ENCODE measurements at regions not wholly inside any gene's neighbourhood (a gene's known extent, or its start where the extent isn't known, plus 50 kb on each side); places are given as distances from the start of the nearest gene placed in this dataset.

DNA sequence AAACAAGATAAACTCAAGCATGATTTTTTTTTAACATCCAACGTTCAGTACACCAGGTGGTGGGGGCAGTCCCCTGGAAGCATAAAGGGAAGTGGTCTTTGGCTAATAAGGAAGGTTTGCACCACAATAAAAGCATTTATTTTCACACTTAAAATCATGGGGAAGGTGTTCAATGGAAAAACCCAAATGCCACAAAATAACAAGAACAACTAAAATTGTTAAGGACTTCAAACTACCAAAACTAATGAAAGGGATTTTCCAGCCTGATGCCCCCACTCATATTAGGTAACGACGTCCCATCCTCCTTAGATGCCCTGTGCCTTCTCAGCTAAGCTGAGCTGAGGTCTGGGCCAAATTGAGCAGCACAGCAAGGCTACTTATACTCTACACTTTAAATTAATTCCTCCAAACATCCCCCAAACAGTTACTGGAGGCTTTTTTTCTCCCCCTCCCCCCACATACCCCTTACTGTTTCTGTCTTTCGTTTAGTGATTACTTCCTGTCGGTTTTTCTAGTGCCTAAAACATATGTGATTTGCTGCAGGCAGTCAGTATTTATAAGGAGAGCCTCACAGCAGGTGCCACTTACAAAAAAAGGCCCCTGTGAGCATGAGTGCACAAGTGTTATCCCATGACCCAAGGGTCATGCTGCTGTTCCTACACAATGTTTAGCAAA lies 259.7 kb upstream of the ZNF608 start (continued):
- TF ChIP-seq IKZF2 (IDR thresholded peaks at IDR 0.05) (peak; percentile 98), PML (IDR thresholded peaks at IDR 0.05; ENCODE audit: low read length) (peak; percentile 78), ZNF207 (IDR thresholded peaks at IDR 0.05; ENCODE audit: borderline replicate concordance) (no peak; the same call in 1 of the 2 replicates), IKZF1 (conservative IDR thresholded peaks at IDR 0.05) (peak; percentile 98), CREB1 (IDR thresholded peaks at IDR 0.05; ENCODE audit: low read depth) (peak; percentile 36), ZNF217 (IDR thresholded peaks at IDR 0.05) (peak; percentile 79), PAX8 (IDR thresholded peaks at IDR 0.05) (no peak), NRF1 (conservative IDR thresholded peaks at IDR 0.05; ENCODE audit: low read depth, low read length) (no peak), HDAC6 (IDR thresholded peaks at IDR 0.05; ENCODE audit: unreplicated experiment) (no peak), ZBED1 (IDR thresholded peaks at IDR 0.05; ENCODE audit: borderline replicate concordance) (peak; percentile 25; the same call in 1 of the 2 replicates), HCFC1 (IDR thresholded peaks at IDR 0.05; ENCODE audit: low read length) (no peak), MXI1 (IDR thresholded peaks at IDR 0.05; ENCODE audit: low read depth, low read length) (no peak), POU2F2 (IDR thresholded peaks at IDR 0.05; ENCODE audit: borderline replicate concordance, low read depth, low read length) (peak; percentile 49; the same call in 1 of the 3 replicates), ZNF384 (IDR thresholded peaks at IDR 0.05; ENCODE audit: borderline replicate concordance, low read depth, low read length) (peak; percentile 82), NR2F1 (conservative IDR thresholded peaks at IDR 0.05) (peak; percentile 85), SMAD1 (IDR thresholded peaks at IDR 0.05; ENCODE audit: low read depth, partially characterized antibody) (peak; percentile 42), RFX5 (IDR thresholded peaks at IDR 0.05; ENCODE audit: low read depth, low read length) (no peak), CBX3 (IDR thresholded peaks at IDR 0.05; ENCODE audit: borderline replicate concordance, low read depth) (no peak), RCOR1 (conservative IDR thresholded peaks at IDR 0.05; ENCODE audit: low read depth, low read length) (no peak)
- TF ChIP-seq, protein P1, sequence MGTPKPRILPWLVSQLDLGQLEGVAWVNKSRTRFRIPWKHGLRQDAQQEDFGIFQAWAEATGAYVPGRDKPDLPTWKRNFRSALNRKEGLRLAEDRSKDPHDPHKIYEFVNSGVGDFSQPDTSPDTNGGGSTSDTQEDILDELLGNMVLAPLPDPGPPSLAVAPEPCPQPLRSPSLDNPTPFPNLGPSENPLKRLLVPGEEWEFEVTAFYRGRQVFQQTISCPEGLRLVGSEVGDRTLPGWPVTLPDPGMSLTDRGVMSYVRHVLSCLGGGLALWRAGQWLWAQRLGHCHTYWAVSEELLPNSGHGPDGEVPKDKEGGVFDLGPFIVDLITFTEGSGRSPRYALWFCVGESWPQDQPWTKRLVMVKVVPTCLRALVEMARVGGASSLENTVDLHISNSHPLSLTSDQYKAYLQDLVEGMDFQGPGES (IDR thresholded peaks at IDR 0.05): no peak
- TF ChIP-seq, protein P2, sequence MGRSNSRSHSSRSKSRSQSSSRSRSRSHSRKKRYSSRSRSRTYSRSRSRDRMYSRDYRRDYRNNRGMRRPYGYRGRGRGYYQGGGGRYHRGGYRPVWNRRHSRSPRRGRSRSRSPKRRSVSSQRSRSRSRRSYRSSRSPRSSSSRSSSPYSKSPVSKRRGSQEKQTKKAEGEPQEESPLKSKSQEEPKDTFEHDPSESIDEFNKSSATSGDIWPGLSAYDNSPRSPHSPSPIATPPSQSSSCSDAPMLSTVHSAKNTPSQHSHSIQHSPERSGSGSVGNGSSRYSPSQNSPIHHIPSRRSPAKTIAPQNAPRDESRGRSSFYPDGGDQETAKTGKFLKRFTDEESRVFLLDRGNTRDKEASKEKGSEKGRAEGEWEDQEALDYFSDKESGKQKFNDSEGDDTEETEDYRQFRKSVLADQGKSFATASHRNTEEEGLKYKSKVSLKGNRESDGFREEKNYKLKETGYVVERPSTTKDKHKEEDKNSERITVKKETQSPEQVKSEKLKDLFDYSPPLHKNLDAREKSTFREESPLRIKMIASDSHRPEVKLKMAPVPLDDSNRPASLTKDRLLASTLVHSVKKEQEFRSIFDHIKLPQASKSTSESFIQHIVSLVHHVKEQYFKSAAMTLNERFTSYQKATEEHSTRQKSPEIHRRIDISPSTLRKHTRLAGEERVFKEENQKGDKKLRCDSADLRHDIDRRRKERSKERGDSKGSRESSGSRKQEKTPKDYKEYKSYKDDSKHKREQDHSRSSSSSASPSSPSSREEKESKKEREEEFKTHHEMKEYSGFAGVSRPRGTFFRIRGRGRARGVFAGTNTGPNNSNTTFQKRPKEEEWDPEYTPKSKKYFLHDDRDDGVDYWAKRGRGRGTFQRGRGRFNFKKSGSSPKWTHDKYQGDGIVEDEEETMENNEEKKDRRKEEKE (IDR thresholded peaks at IDR 0.05): no peak
- TF ChIP-seq, protein P3, sequence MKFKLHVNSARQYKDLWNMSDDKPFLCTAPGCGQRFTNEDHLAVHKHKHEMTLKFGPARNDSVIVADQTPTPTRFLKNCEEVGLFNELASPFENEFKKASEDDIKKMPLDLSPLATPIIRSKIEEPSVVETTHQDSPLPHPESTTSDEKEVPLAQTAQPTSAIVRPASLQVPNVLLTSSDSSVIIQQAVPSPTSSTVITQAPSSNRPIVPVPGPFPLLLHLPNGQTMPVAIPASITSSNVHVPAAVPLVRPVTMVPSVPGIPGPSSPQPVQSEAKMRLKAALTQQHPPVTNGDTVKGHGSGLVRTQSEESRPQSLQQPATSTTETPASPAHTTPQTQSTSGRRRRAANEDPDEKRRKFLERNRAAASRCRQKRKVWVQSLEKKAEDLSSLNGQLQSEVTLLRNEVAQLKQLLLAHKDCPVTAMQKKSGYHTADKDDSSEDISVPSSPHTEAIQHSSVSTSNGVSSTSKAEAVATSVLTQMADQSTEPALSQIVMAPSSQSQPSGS (IDR thresholded peaks at IDR 0.05; ENCODE audit: low read length): peak; percentile 81
- TF ChIP-seq, protein P4, sequence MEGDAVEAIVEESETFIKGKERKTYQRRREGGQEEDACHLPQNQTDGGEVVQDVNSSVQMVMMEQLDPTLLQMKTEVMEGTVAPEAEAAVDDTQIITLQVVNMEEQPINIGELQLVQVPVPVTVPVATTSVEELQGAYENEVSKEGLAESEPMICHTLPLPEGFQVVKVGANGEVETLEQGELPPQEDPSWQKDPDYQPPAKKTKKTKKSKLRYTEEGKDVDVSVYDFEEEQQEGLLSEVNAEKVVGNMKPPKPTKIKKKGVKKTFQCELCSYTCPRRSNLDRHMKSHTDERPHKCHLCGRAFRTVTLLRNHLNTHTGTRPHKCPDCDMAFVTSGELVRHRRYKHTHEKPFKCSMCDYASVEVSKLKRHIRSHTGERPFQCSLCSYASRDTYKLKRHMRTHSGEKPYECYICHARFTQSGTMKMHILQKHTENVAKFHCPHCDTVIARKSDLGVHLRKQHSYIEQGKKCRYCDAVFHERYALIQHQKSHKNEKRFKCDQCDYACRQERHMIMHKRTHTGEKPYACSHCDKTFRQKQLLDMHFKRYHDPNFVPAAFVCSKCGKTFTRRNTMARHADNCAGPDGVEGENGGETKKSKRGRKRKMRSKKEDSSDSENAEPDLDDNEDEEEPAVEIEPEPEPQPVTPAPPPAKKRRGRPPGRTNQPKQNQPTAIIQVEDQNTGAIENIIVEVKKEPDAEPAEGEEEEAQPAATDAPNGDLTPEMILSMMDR (IDR thresholded peaks at IDR 0.05 in 2 of 3, conservative IDR thresholded peaks at IDR 0.05 in 1 of 3; ENCODE audit: control insufficient read depth in 2 of 3, extremely low read depth in 1 of 3, insufficient read depth in 1 of 3, low read depth in 3 of 3, low read length in 3 of 3): no peak
- TF ChIP-seq, protein P5, sequence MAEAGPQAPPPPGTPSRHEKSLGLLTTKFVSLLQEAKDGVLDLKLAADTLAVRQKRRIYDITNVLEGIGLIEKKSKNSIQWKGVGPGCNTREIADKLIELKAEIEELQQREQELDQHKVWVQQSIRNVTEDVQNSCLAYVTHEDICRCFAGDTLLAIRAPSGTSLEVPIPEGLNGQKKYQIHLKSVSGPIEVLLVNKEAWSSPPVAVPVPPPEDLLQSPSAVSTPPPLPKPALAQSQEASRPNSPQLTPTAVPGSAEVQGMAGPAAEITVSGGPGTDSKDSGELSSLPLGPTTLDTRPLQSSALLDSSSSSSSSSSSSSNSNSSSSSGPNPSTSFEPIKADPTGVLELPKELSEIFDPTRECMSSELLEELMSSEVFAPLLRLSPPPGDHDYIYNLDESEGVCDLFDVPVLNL (IDR thresholded peaks at IDR 0.05; ENCODE audit: low read depth, low read length): no peak

Data from GM12878 (cell line).